HG03469 (cell line): ENCODE measurements at regions not wholly inside any gene's neighbourhood (a gene's known extent, or its start where the extent isn't known, plus 50 kb on each side); places are given as distances from the start of the nearest gene placed in this dataset.
"Not testable (repeated sequence)": the region's sequence is repeated elsewhere in the genome, so short reads cannot be mapped to it uniquely, and the experiment has no call there.

Experiments
- ATAC-seq: cut with Tn5 transposase; IDR thresholded peaks from one replicate; pipeline ENCODE4 v1.9.1; 2021; ENCODE audit warnings: mild to moderate bottlenecking, moderate library complexity, moderate number of reproducible peaks; ENCODE audit not compliant: unreplicated experiment

GRCh38 chrX:94814216-94814615 lies 1140.2 kb downstream of the FAM133A start:
- ATAC-seq, result no peak

- no peak for ATAC-seq
Observed at GRCh38 chrX:94830717-94831116, 1156.7 kb downstream of the FAM133A start.

GRCh38 chrX:94831364-94831763 lies 1157.4 kb downstream of the FAM133A start:
- no peak for ATAC-seq

GRCh38 chrX:94834226-94834625 lies 1160.2 kb downstream of the FAM133A start:
- no peak for ATAC-seq

GRCh38 chrX:94850811-94851210 lies 1176.8 kb downstream of the FAM133A start:
- ATAC-seq, result no peak

GRCh38 chrX:94854251-94854650 lies 1180.2 kb downstream of the FAM133A start:
- no peak for ATAC-seq

- ATAC-seq, result not testable (repeated sequence)
Observed at GRCh38 chrX:94862470-94862869, 1188.5 kb downstream of the FAM133A start.

- no peak for ATAC-seq
Observed at GRCh38 chrX:94871640-94872039, 1197.6 kb downstream of the FAM133A start.

GRCh38 chrX:94901849-94902248 lies 1227.8 kb downstream of the FAM133A start:
- no peak for ATAC-seq

- ATAC-seq, result no peak
Observed at GRCh38 chrX:94908171-94908570, 1234.2 kb downstream of the FAM133A start.

- ATAC-seq, result no peak
Observed at GRCh38 chrX:94908648-94909047, 1234.6 kb downstream of the FAM133A start.

GRCh38 chrX:94914235-94914634 lies 1240.2 kb downstream of the FAM133A start:
- no peak for ATAC-seq

GRCh38 chrX:94932278-94932965 lies 1258.4 kb downstream of the FAM133A start:
- no peak for ATAC-seq

- ATAC-seq, result no peak
Observed at GRCh38 chrX:94936722-94937121, 1262.7 kb downstream of the FAM133A start.

- ATAC-seq, result no peak
Observed at GRCh38 chrX:94937491-94937890, 1263.5 kb downstream of the FAM133A start.

- no peak for ATAC-seq
Observed at GRCh38 chrX:94942603-94943002, 1268.6 kb downstream of the FAM133A start.

GRCh38 chrX:94946137-94946536 lies 1272.1 kb downstream of the FAM133A start:
- ATAC-seq, result not testable (repeated sequence)

GRCh38 chrX:94961730-94962129 lies 1287.7 kb downstream of the FAM133A start:
- ATAC-seq, result no peak

GRCh38 chrX:94977562-94977961 lies 1303.6 kb downstream of the FAM133A start:
- no peak for ATAC-seq

- ATAC-seq, result no peak
Observed at GRCh38 chrX:94977986-94978385, 1304.0 kb downstream of the FAM133A start.
